ENCODE measurements at regions not wholly inside any gene's neighbourhood (a gene's known extent, or its start where the extent isn't known, plus 50 kb on each side); places are given as distances from the start of the nearest gene placed in this dataset.

- TF ChIP-seq POLR2A (IDR thresholded peaks at IDR 0.05) (no peak), CTCF (IDR thresholded peaks at IDR 0.05) (no peak)
Measured at GRCh38 chr3:88000853-88001252, 58.0 kb downstream of the CGGBP1 start.
